RWPE1 (cell line): ENCODE measurements at regions not wholly inside any gene's neighbourhood (a gene's known extent, or its start where the extent isn't known, plus 50 kb on each side); places are given as distances from the start of the nearest gene placed in this dataset.

Experiments used
- CTCF ChIA-PET: fragments of 350-600 bp; sonication (Branson Sonifier 250); formaldehyde crosslinking; extraction: SDS; loops from one replicate; lab custom pipeline; 2021; lab: Yijun Ruan, JAX
- POLR2A ChIA-PET: fragments of 400-600 bp; formaldehyde crosslinking; extraction: SDS; loops from one replicate; lab custom pipeline; 2020; ENCODE audit warnings: antibody characterized with exemption; ENCODE audit not compliant: low non-redundant PET; lab: Yijun Ruan, JAX
- DNase-seq: peaks from one replicate; pipeline ENCODE4 v3.0.0; 2012; ENCODE audit warnings: low spot score
- H3K27ac ChIP-seq: fragments of 450-650 bp; 2 replicates; pipeline ENCODE4 v1.5.1; 2017
- CTCF ChIP-seq: fragments of 450-650 bp; conservative IDR thresholded peaks from 2 replicates; pipeline ENCODE4 v1.5.1; 2017; ENCODE audit warnings: low read depth, mild to moderate bottlenecking

GRCh38 chr12:66934302-66935062 is 255.6 kb upstream of the GRIP1 start:
- no peak for DNase-seq
- TF ChIP-seq CTCF: no peak
- POLR2A ChIA-PET: no interaction called here
- H3K27ac ChIP-seq: no peak overlapping the region
- CTCF ChIA-PET: no interaction called here

GRCh38 chr12:66941150-66941549 is 262.3 kb upstream of the GRIP1 start:
- H3K27ac ChIP-seq: no peak overlapping the region
- TF ChIP-seq CTCF: no peak
- ChIA-PET CTCF (no interaction called here), POLR2A (no interaction called here)
- DNase-seq: no peak

- DNase-seq: no peak
- ChIA-PET POLR2A (no interaction called here), CTCF (no interaction called here)
- H3K27ac ChIP-seq: no peak overlapping the region
- no peak for TF ChIP-seq CTCF
Measured at GRCh38 chr12:66942741-66943465, 264.0 kb upstream of the GRIP1 start.

- CTCF ChIA-PET: interaction anchor here (0.7 kb wide), 1 partner anchor 1223 kb away, joined by 3 read pairs; no protein-coding TSS in a partner anchor
- TF ChIP-seq CTCF: no peak
- POLR2A ChIA-PET: no interaction called here
Measured at GRCh38 chr12:66944365-66944764, 265.5 kb upstream of the GRIP1 start.

GRCh38 chr12:66945189-66945817 is 266.4 kb upstream of the GRIP1 start:
- TF ChIP-seq CTCF: no peak
- no peak for DNase-seq
- ChIA-PET CTCF (interaction anchor here (0.7 kb wide), 1 partner anchor 1224 kb away, joined by 3 read pairs; no protein-coding TSS in a partner anchor), POLR2A (no interaction called here)
- no peak overlapping the region for H3K27ac ChIP-seq

More at GRCh38 chr12:66944365-66944764, 265.5 kb upstream of the GRIP1 start:
- no peak overlapping the region for H3K27ac ChIP-seq
- DNase-seq: no peak

- POLR2A ChIA-PET: no interaction called here
- no peak for DNase-seq
- no peak for TF ChIP-seq CTCF
- no peak overlapping the region for H3K27ac ChIP-seq
- CTCF ChIA-PET: no interaction called here
Measured at GRCh38 chr12:66947119-66947518, 268.2 kb upstream of the GRIP1 start.
